ENCODE measurements at regions not wholly inside any gene's neighbourhood (a gene's known extent, or its start where the extent isn't known, plus 50 kb on each side); places are given as distances from the start of the nearest gene placed in this dataset.
A peak's percentile ranks its signal among the peaks of the same experiment; 100 is the strongest.

- DNase-seq (ENCODE audit: low read depth), result no peak
- Histone ChIP-seq H3K4me3 (ENCODE audit: low read depth, low read length) (no peak overlapping the region), H3K27me3 (ENCODE audit: control insufficient read depth, insufficient read depth, low read length) (no peaks in the 10 kb centered on the region), H3K36me3 (ENCODE audit: control insufficient read depth, insufficient read depth, low read length) (no peaks in the 10 kb centered on the region)
- CTCF ChIA-PET, result no interaction called here
- POLR2A ChIA-PET, result no interaction called here
- no peak for TF ChIP-seq CTCF (IDR thresholded peaks at IDR 0.05; ENCODE audit: insufficient read depth, low read depth, low read length)
These were observed 212.1 kb downstream of the ARL6IP6 start for GRCh38 chr2:152930501-152930900.

GRCh38 chr2:152929628-152930027, 211.2 kb downstream of the ARL6IP6 start:
- no peak for DNase-seq (ENCODE audit: low read depth)
- POLR2A ChIA-PET, result no interaction called here
- Histone ChIP-seq H3K36me3 (ENCODE audit: control insufficient read depth, insufficient read depth, low read length) (no peaks in the 10 kb centered on the region), H3K4me3 (ENCODE audit: low read depth, low read length) (no peak overlapping the region), H3K27me3 (ENCODE audit: control insufficient read depth, insufficient read depth, low read length) (no peaks in the 10 kb centered on the region)
- CTCF ChIA-PET, result no interaction called here
- no peak for TF ChIP-seq CTCF (IDR thresholded peaks at IDR 0.05; ENCODE audit: insufficient read depth, low read depth, low read length)

- ChIA-PET CTCF (interaction anchor here (0.6 to 1.3 kb wide), 5 partner anchors 10 to 599 kb away, joined by 3 to 5 read pairs (median 4); no protein-coding TSS in a partner anchor), POLR2A (no interaction called here)
- H3K36me3 ChIP-seq (ENCODE audit: control insufficient read depth, insufficient read depth, low read length), result no peaks in the 10 kb centered on the region
- H3K4me3 ChIP-seq (ENCODE audit: low read depth, low read length), result no peak overlapping the region
- no peak for DNase-seq (ENCODE audit: low read depth)
- H3K27me3 ChIP-seq (ENCODE audit: control insufficient read depth, insufficient read depth, low read length), result no peaks in the 10 kb centered on the region
- TF ChIP-seq CTCF (IDR thresholded peaks at IDR 0.05; ENCODE audit: insufficient read depth, low read depth, low read length), result peak; percentile 50
These were observed 207.4 kb downstream of the ARL6IP6 start for GRCh38 chr2:152925547-152926448.

- no peak for TF ChIP-seq CTCF (IDR thresholded peaks at IDR 0.05; ENCODE audit: insufficient read depth, low read depth, low read length)
- CTCF ChIA-PET, result no interaction called here
- H3K4me3 ChIP-seq (ENCODE audit: low read depth, low read length), result no peak overlapping the region
- no peaks in the 10 kb centered on the region for H3K27me3 ChIP-seq (ENCODE audit: control insufficient read depth, insufficient read depth, low read length)
- POLR2A ChIA-PET, result no interaction called here
- no peaks in the 10 kb centered on the region for H3K36me3 ChIP-seq (ENCODE audit: control insufficient read depth, insufficient read depth, low read length)
- DNase-seq (ENCODE audit: low read depth), result no peak
These were observed 206.3 kb downstream of the ARL6IP6 start for GRCh38 chr2:152924722-152925121.

- no peaks in the 10 kb centered on the region for H3K36me3 ChIP-seq (ENCODE audit: control insufficient read depth, insufficient read depth, low read length)
- ChIA-PET CTCF (no interaction called here), POLR2A (no interaction called here)
- H3K4me3 ChIP-seq (ENCODE audit: low read depth, low read length), result no peak overlapping the region
- no peaks in the 10 kb centered on the region for H3K27me3 ChIP-seq (ENCODE audit: control insufficient read depth, insufficient read depth, low read length)
- TF ChIP-seq CTCF (IDR thresholded peaks at IDR 0.05; ENCODE audit: insufficient read depth, low read depth, low read length), result no peak
- no peak for DNase-seq (ENCODE audit: low read depth)
These were observed 205.8 kb downstream of the ARL6IP6 start for GRCh38 chr2:152924219-152924618.

Measured in BJ (cell line).